Right atrium auricular region (tissue), 2 donors: ENCODE measurements at regions not wholly inside any gene's neighbourhood (a gene's known extent, or its start where the extent isn't known, plus 50 kb on each side); places are given as distances from the start of the nearest gene placed in this dataset.

Source experiments
- DNase-seq: peaks from one replicate; pipeline ENCODE4 v3.0.0-alpha.2; 2019; ENCODE audit warnings: low spot score
- H3K27ac ChIP-seq, 2 donors: fragments of 200-600 bp; sonication (generic); 1 replicate in 1 of 2; 2 replicates in 1 of 2; pipeline ENCODE4 v1.5.1; 2016 to 2019
- H3K27me3 ChIP-seq, 2 donors: fragments of 200-600 bp; sonication (generic); one replicate each; pipeline versions ENCODE4 v1.5.1 to v1.6.0; 2017 to 2019
- H3K36me3 ChIP-seq: fragments of 200-600 bp; sonication (generic); one replicate; pipeline ENCODE4 v1.5.1; 2016
- H3K4me1 ChIP-seq, 2 donors: fragments of 200-600 bp; sonication (generic); one replicate each; pipeline versions ENCODE4 v1.5.1 to v1.6.0; 2017 to 2019
- H3K4me3 ChIP-seq, 2 donors: fragments of 200-600 bp; sonication (generic); 1 replicate in 1 of 2; 2 replicates in 1 of 2; pipeline ENCODE4 v1.5.1; 2017 to 2019; ENCODE audit warnings: mild to moderate bottlenecking in 1 of 2, moderate library complexity in 1 of 2
- H3K9me3 ChIP-seq, 2 donors: fragments of 200-600 bp; sonication (generic); one replicate each; pipeline ENCODE4 v1.5.1; 2019
- TF ChIP-seq, protein P1 (sequence below), 2 donors: fragments of 200-600 bp; sonication (generic); IDR thresholded peaks; one replicate each; pipeline ENCODE4 v1.5.1; 2019; ENCODE audit warnings: antibody characterized with exemption in 2 of 2

DNA sequence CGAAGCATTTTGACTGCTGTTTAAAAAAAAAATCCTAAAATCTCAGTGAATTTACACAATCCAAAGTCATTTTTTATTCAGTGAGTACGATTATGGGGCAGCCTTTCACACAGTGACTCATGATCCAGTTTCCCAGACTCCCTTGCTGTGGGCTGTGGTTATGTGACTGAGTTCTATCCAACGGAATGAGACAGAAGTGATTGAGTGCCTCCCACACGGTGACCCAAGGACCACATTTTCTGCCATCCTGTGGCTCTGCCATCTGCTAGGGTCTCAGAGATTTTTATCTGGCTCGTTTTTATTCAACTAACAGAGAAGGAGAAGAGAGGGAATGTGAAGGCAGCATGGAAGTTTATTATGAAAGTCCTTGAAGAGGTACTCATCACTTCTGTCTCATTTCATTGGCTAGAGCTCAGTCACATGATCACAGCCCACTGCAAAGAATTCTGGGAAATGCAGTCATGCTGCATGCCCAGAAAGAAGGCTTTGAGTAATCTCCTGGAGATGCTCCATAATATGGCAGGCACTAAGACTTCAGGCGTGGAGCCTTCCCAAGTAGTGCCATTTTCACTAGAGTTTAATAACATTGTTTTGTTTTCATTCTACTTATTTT lies 999.4 kb downstream of the UQCRFS1 start:
- Histone ChIP-seq H3K4me1 (no peaks in the 10 kb centered on the region), H3K27me3 (no peaks in the 10 kb centered on the region), H3K9me3 (no peaks in the 10 kb centered on the region), H3K36me3 (no peaks in the 10 kb centered on the region), H3K4me3 (no peak overlapping the region), H3K27ac (no peak overlapping the region)
- no peak for DNase-seq
- TF ChIP-seq, protein P1, sequence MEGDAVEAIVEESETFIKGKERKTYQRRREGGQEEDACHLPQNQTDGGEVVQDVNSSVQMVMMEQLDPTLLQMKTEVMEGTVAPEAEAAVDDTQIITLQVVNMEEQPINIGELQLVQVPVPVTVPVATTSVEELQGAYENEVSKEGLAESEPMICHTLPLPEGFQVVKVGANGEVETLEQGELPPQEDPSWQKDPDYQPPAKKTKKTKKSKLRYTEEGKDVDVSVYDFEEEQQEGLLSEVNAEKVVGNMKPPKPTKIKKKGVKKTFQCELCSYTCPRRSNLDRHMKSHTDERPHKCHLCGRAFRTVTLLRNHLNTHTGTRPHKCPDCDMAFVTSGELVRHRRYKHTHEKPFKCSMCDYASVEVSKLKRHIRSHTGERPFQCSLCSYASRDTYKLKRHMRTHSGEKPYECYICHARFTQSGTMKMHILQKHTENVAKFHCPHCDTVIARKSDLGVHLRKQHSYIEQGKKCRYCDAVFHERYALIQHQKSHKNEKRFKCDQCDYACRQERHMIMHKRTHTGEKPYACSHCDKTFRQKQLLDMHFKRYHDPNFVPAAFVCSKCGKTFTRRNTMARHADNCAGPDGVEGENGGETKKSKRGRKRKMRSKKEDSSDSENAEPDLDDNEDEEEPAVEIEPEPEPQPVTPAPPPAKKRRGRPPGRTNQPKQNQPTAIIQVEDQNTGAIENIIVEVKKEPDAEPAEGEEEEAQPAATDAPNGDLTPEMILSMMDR (IDR thresholded peaks at IDR 0.05): no peak

DNA sequence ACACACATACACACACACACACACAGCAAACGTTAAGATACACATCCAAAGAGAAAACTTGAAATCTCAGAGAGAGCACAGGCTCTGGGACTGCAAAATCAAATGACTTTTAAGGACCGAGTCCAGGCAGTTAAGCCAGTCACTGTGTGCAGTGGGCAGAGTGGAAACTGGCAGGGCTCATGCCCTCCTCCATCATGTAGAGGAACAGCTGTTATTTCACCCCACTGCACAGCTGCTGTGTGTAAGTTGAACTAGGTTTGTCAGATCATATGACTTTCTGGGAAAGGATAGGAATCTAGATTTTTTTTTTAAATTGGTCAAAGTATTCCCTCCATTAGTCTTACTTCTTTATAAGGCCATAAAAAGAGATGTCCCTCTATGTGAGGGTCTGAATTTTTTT lies 1002.1 kb downstream of the UQCRFS1 start:
- H3K4me3 ChIP-seq: no peak overlapping the region
- H3K36me3 ChIP-seq: no peaks in the 10 kb centered on the region
- no peaks in the 10 kb centered on the region for H3K9me3 ChIP-seq
- H3K4me1 ChIP-seq: no peaks in the 10 kb centered on the region
- TF ChIP-seq, protein P1 (IDR thresholded peaks at IDR 0.05): no peak
- DNase-seq: no peak
- no peak overlapping the region for H3K27ac ChIP-seq
- H3K27me3 ChIP-seq: no peaks in the 10 kb centered on the region

DNA sequence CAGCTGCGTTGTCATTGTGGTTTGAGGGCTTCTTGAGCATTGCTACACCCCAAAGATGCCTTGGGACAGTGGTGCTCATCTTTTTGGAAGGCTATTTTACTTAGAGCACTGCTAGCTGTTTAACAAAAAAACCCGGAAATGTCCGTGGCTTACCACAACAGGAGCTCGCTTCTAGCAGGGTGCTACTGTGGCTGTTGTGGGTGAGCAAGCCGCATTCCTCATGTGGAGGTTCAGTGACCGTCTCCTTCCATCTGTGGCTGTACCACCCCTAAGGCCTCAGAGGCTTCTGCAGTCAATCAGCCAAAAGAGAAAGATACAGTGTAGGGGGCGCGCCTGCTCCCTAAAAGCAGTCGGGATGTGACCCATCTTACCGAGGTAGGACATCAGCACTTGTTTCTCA lies 1004.2 kb downstream of the UQCRFS1 start:
- H3K36me3 ChIP-seq: no peaks in the 10 kb centered on the region
- TF ChIP-seq, protein P1 (IDR thresholded peaks at IDR 0.05): no peak
- no peak overlapping the region for H3K4me3 ChIP-seq
- H3K27ac ChIP-seq: no peak overlapping the region
- DNase-seq: no peak
- no peaks in the 10 kb centered on the region for H3K27me3 ChIP-seq
- H3K4me1 ChIP-seq: no peaks in the 10 kb centered on the region
- no peaks in the 10 kb centered on the region for H3K9me3 ChIP-seq

DNA sequence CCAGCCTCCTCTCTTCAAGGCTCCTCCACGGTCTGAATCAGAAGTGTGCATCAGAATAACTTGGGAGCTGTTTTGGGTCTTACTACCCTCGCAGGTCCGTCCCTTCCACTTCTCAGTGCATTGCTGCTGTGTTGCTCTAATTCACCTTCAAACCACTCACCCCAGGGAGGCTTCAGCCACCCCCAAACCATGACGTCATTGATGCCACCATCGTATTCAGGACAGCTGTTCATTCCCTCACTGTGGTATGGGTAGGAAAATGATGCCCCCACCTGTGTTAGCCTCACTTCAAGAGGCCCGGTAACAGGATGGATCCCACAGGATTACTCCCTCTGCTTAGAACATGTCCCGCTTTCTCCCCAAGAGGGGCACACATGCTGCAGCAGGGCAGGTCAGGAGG lies 1005.7 kb downstream of the UQCRFS1 start:
- TF ChIP-seq, protein P1 (IDR thresholded peaks at IDR 0.05): no peak
- Histone ChIP-seq H3K27me3 (no peaks in the 10 kb centered on the region), H3K9me3 (no peaks in the 10 kb centered on the region), H3K27ac (no peak overlapping the region), H3K36me3 (no peaks in the 10 kb centered on the region), H3K4me1 (no peaks in the 10 kb centered on the region), H3K4me3 (no peak overlapping the region)
- no peak for DNase-seq

DNA sequence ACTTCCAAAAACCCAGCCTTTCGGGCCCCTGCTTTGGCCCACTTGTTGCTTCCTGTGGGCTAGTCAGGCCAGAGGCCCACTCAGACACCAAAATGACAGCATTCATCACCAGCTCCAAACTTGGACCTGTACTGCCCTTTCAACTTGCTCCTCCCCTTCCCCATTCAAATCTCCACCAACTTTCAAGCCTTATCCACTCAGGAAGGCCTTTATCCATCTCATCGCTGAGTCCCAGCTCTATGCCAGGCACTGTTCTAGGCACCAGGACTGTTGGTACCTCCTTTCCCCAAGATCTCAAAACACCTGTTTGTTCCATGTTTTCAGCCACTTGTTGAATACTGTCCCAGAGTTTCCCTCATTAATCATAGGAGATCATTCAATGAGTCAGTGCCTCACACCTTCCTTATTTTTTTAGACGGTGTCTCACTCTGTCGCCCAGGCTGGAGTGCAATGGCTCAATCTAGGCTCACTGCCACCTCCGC lies 1011.4 kb downstream of the UQCRFS1 start:
- TF ChIP-seq, protein P1 (IDR thresholded peaks at IDR 0.05): no peak
- Histone ChIP-seq H3K9me3 (no peaks in the 10 kb centered on the region), H3K4me3 (no peak overlapping the region), H3K27me3 (no peaks in the 10 kb centered on the region), H3K4me1 (no peaks in the 10 kb centered on the region), H3K27ac (no peak overlapping the region), H3K36me3 (no peaks in the 10 kb centered on the region)
- DNase-seq: no peak

DNA sequence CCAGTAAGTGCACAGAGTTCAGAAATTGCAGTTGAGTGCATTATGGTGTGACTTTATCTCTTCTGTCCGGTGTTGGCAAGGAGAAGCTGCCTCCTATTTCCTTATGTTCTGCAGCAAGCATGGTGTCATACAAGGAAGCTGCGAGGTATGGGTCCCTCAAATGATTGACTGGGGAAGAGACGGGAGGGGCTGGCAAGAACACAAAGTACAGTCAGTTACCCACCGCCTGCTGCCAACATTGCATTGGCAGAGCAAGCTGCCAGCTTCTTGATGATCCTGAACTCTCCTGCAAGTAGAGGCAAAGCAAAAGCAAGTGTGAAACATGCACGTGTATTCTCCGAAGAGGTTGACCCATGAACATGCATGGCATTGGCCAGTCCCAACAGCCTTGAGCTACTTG lies 1013.6 kb downstream of the UQCRFS1 start:
- no peak overlapping the region for H3K4me3 ChIP-seq
- no peaks in the 10 kb centered on the region for H3K36me3 ChIP-seq
- DNase-seq: no peak
- no peaks in the 10 kb centered on the region for H3K4me1 ChIP-seq
- no peaks in the 10 kb centered on the region for H3K9me3 ChIP-seq
- H3K27me3 ChIP-seq: no peaks in the 10 kb centered on the region
- TF ChIP-seq, protein P1 (IDR thresholded peaks at IDR 0.05): no peak
- no peak overlapping the region for H3K27ac ChIP-seq
